Astrocyte (in vitro differentiated cells and primary cell): ENCODE measurements at regions not wholly inside any gene's neighbourhood (a gene's known extent, or its start where the extent isn't known, plus 50 kb on each side); places are given as distances from the start of the nearest gene placed in this dataset.

Experiments used
- CTCF ChIP-seq: IDR thresholded peaks from 2 replicates; pipeline ENCODE4 v1.5.1; 2011; ENCODE audit warnings: low read depth, mild to moderate bottlenecking, inconsistent platforms, low read length, moderate library complexity; ENCODE audit not compliant: insufficient read depth
- EZH2 ChIP-seq: IDR thresholded peaks from 2 replicates; pipeline ENCODE4 v1.6.1; 2012; ENCODE audit warnings: mild to moderate bottlenecking, low read length, inconsistent platforms; ENCODE audit not compliant: insufficient read depth

- TF ChIP-seq CTCF = no peak
- TF ChIP-seq EZH2 = no peak
Measured at GRCh38 chr3:135440746-135441145, 524.8 kb upstream of the PPP2R3A start.
